Brain microvascular endothelial cell (primary cell): ENCODE measurements at regions not wholly inside any gene's neighbourhood (a gene's known extent, or its start where the extent isn't known, plus 50 kb on each side); places are given as distances from the start of the nearest gene placed in this dataset.

Experiments used
- DNase-seq: peaks from one replicate; pipeline ENCODE4 v3.0.0-alpha.2; 2020
- H3K27ac ChIP-seq: fragments of 250-450 bp; sonication (Bioruptor Pico); 2 replicates; pipeline ENCODE4 v1.5.1; 2020; ENCODE audit warnings: mild to moderate bottlenecking, moderate library complexity
- H3K27me3 ChIP-seq: fragments of 250-450 bp; sonication (Bioruptor Pico); replicated peaks from 2 replicates; pipeline ENCODE4 v1.5.1; 2020; ENCODE audit warnings: mild to moderate bottlenecking
- H3K36me3 ChIP-seq: fragments of 250-450 bp; sonication (Bioruptor Pico); replicated peaks from 2 replicates; pipeline ENCODE4 v1.5.1; 2020; ENCODE audit warnings: mild to moderate bottlenecking
- H3K4me3 ChIP-seq: 2 replicates; pipeline ENCODE4 v1.5.1; 2011; ENCODE audit warnings: low read depth, mild to moderate bottlenecking, control low read depth, low read length, moderate library complexity
- CTCF ChIP-seq: IDR thresholded peaks from 2 replicates; pipeline ENCODE4 v1.5.1; 2011; ENCODE audit warnings: low read depth, mild to moderate bottlenecking, moderate library complexity, low read length, control low read depth, inconsistent platforms; ENCODE audit errors: missing control alignments
- in situ Hi-C: cut with HindIII; loops from 2 replicates; pipeline ENCODE4 v1.10.0; 2017; ENCODE audit warnings: low sequenced_read_pairs, low pct_ligation_motif_present

- in situ Hi-C loops: no loop called here
- no peak for TF ChIP-seq CTCF
- no peaks in the 10 kb centered on the region for H3K27me3 ChIP-seq
- H3K27ac ChIP-seq: no peak overlapping the region
- no peak for DNase-seq
- no peak overlapping the region for H3K4me3 ChIP-seq
- H3K36me3 ChIP-seq: no peaks in the 10 kb centered on the region
Observed at GRCh38 chr4:3855646-3856045, 89.5 kb downstream of the ADRA2C start.

DNA sequence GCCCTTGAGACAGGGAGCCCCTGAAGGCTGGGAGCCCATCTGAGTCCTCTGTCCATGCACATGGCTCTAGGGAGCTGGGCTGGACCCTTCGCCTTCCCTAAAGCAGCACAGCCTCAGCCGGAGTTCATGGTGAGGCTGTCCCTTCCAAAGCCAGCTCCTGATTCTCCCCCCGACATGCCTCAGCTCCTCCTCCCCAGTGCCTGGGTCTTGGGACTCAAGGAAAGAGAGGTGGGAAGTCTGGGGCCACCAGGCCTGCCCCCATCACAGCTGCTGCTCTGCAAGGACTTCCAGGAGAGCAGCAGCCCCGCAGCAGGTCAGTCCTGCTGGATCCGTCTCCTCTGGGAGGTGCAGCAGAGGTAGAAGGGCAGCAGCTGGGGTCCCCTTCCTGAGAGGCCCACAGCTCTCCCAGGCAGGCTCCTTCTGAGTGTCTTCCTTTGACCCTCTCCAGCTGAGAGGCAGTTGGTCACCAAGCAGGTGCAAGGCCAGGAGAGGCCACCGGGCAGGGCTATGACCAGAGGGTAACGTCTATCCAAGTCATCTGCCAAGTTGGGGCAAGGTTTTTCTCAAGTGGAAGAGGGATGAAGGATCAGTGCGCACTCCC is 90.5 kb downstream of the ADRA2C start:
- no peaks in the 10 kb centered on the region for H3K36me3 ChIP-seq
- no peak for TF ChIP-seq CTCF
- no peak overlapping the region for H3K4me3 ChIP-seq

GRCh38 chr4:3857269-3857926 is 91.2 kb downstream of the ADRA2C start:
- Histone ChIP-seq H3K36me3 (no peaks in the 10 kb centered on the region), H3K27me3 (peaks cover 4% of the 10 kb centered on the region), H3K27ac (no peak overlapping the region), H3K4me3 (no peak overlapping the region)
- no peak for TF ChIP-seq CTCF
- in situ Hi-C loops: no loop called here
- DNase-seq: no peak

More for the DNA sequence above, 90.5 kb downstream of the ADRA2C start:
- Histone ChIP-seq H3K27me3 (no peaks in the 10 kb centered on the region), H3K27ac (no peak overlapping the region)
- DNase-seq: no peak
- in situ Hi-C loops: no loop called here

GRCh38 chr4:3858046-3858730 is 92.0 kb downstream of the ADRA2C start:
- Histone ChIP-seq H3K27me3 (peaks cover 4% of the 10 kb centered on the region), H3K36me3 (no peaks in the 10 kb centered on the region), H3K4me3 (no peak overlapping the region), H3K27ac (no peak overlapping the region)
- TF ChIP-seq CTCF: no peak
- no peak for DNase-seq
- in situ Hi-C loops: no loop called here

DNA sequence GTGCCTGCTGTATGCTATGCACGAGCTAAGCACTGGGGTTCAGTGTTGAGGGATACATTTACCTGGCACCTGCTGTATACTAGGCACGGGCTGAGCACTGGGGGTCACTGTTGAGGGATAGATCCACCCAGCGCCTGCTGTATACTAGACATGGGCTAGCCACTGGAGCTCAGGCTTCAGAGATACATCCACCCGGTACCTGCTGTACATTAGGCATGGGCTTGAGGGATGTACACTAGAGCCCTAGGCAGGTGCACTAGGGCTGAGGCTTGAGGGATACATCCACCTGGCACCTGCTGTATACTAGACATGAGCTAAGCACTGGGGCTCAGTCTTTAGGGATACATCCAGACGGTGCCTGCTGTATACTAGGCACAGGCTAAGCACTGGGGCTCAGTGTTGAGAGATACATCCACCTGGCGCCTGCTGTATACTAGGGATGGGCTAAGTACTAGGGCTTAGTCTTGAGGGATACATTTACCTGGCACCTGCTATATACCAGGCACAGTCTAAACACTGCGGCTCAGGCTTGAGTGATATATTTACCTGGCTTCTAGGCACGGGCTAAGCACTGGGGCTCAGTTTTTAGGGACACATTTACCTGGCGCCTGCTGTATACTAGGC is 92.7 kb downstream of the ADRA2C start:
- TF ChIP-seq CTCF: no peak
- no peaks in the 10 kb centered on the region for H3K36me3 ChIP-seq
- peaks cover 4% of the 10 kb centered on the region for H3K27me3 ChIP-seq
- in situ Hi-C loops: no loop called here
- no peak overlapping the region for H3K27ac ChIP-seq
- no peak for DNase-seq
- H3K4me3 ChIP-seq: no peak overlapping the region
